ENCODE measurements at regions not wholly inside any gene's neighbourhood (a gene's known extent, or its start where the extent isn't known, plus 50 kb on each side); places are given as distances from the start of the nearest gene placed in this dataset.
"Not testable (repeated sequence)": the region's sequence is repeated elsewhere in the genome, so short reads cannot be mapped to it uniquely, and the experiment has no call there.

DNA sequence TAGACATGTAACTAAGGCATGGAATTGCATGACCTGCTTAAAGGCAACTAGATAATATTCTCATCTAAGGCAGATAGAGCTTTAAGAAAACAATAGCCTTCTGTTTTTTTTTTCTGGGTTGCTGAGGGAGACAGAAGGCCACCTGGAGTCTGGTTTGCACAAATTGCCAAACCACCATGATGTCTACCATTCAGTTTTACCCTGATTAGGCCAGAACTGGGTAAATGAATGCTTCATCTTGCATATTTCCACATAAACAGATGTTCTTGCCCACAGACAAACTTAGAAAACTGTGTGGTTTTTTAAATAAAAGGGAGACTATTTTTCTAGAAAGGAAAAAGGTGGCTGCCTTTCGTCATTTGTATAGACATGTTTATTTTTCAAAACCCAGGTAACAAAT lies 278.7 kb upstream of the PRICKLE1 start:
- H3F3A ChIP-seq (ENCODE audit: insufficient read depth, low read length, poor library complexity, severe bottlenecking), result no peaks in the 10 kb centered on the region
- no peaks in the 10 kb centered on the region for H3K79me2 ChIP-seq (replicated peaks; ENCODE audit: insufficient read depth, low read length)
- H3K4me2 ChIP-seq (ENCODE audit: low read length), result no peak overlapping the region
- TF ChIP-seq MXI1 (conservative IDR thresholded peaks at IDR 0.05; ENCODE audit: poor library complexity, severe bottlenecking) (no peak), POLR2AphosphoS5 (IDR thresholded peaks at IDR 0.05) (no peak), EZH2 (IDR thresholded peaks at IDR 0.05; ENCODE audit: borderline replicate concordance, insufficient read depth, low read length, poor library complexity, severe bottlenecking) (no peak), SMC3 (conservative IDR thresholded peaks at IDR 0.05; ENCODE audit: poor library complexity) (no peak), EP300 (conservative IDR thresholded peaks at IDR 0.05; ENCODE audit: poor library complexity, severe bottlenecking) (no peak), RAD21 (conservative IDR thresholded peaks at IDR 0.05) (no peak)
- TF ChIP-seq, protein P1, sequence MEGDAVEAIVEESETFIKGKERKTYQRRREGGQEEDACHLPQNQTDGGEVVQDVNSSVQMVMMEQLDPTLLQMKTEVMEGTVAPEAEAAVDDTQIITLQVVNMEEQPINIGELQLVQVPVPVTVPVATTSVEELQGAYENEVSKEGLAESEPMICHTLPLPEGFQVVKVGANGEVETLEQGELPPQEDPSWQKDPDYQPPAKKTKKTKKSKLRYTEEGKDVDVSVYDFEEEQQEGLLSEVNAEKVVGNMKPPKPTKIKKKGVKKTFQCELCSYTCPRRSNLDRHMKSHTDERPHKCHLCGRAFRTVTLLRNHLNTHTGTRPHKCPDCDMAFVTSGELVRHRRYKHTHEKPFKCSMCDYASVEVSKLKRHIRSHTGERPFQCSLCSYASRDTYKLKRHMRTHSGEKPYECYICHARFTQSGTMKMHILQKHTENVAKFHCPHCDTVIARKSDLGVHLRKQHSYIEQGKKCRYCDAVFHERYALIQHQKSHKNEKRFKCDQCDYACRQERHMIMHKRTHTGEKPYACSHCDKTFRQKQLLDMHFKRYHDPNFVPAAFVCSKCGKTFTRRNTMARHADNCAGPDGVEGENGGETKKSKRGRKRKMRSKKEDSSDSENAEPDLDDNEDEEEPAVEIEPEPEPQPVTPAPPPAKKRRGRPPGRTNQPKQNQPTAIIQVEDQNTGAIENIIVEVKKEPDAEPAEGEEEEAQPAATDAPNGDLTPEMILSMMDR (IDR thresholded peaks at IDR 0.05; ENCODE audit: poor library complexity, severe bottlenecking), result no peak
- TF ChIP-seq, protein P2, sequence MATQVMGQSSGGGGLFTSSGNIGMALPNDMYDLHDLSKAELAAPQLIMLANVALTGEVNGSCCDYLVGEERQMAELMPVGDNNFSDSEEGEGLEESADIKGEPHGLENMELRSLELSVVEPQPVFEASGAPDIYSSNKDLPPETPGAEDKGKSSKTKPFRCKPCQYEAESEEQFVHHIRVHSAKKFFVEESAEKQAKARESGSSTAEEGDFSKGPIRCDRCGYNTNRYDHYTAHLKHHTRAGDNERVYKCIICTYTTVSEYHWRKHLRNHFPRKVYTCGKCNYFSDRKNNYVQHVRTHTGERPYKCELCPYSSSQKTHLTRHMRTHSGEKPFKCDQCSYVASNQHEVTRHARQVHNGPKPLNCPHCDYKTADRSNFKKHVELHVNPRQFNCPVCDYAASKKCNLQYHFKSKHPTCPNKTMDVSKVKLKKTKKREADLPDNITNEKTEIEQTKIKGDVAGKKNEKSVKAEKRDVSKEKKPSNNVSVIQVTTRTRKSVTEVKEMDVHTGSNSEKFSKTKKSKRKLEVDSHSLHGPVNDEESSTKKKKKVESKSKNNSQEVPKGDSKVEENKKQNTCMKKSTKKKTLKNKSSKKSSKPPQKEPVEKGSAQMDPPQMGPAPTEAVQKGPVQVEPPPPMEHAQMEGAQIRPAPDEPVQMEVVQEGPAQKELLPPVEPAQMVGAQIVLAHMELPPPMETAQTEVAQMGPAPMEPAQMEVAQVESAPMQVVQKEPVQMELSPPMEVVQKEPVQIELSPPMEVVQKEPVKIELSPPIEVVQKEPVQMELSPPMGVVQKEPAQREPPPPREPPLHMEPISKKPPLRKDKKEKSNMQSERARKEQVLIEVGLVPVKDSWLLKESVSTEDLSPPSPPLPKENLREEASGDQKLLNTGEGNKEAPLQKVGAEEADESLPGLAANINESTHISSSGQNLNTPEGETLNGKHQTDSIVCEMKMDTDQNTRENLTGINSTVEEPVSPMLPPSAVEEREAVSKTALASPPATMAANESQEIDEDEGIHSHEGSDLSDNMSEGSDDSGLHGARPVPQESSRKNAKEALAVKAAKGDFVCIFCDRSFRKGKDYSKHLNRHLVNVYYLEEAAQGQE (IDR thresholded peaks at IDR 0.05; ENCODE audit: borderline replicate concordance), result no peak
- no peak overlapping the region for H3K4me3 ChIP-seq (ENCODE audit: low read length)
- no peaks in the 10 kb centered on the region for H4K20me1 ChIP-seq (ENCODE audit: insufficient read depth)
- no peak overlapping the region for H2AFZ ChIP-seq (ENCODE audit: low read depth, low read length)
- no peaks in the 10 kb centered on the region for H3K9me2 ChIP-seq (ENCODE audit: insufficient read depth, low read length)
- H3K9me3 ChIP-seq (ENCODE audit: low read length), result no peaks in the 10 kb centered on the region
- H3K27ac ChIP-seq (ENCODE audit: low read length), result no peak overlapping the region
- H3K27me3 ChIP-seq (ENCODE audit: insufficient read depth, low read depth, low read length), result no peaks in the 10 kb centered on the region
- no peak overlapping the region for H3K9ac ChIP-seq (ENCODE audit: low read length)
- no peaks in the 10 kb centered on the region for H3K36me3 ChIP-seq (ENCODE audit: insufficient read depth, low read length)

DNA sequence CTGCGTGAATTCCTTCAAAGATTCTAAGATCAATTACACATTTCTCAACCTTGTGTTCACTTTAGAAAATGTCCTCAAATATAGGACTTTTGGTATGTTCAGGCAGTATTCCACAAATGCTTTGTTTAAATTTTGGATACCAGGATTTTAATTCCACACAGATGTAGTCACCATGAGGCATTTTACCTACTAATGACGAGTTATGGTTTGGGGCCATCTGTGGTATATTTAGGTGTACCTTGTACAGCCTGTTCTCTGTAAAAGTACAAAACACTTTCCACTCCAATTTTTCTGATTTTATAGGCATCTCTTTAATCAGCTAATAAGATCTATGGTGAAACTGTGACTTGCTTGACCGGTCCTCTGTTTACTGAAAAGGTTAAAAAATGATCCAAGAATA lies 275.7 kb upstream of the PRICKLE1 start:
- Histone ChIP-seq H3F3A (ENCODE audit: insufficient read depth, low read length, poor library complexity, severe bottlenecking) (no peaks in the 10 kb centered on the region), H4K20me1 (ENCODE audit: insufficient read depth) (no peaks in the 10 kb centered on the region), H3K9me3 (ENCODE audit: low read length) (no peaks in the 10 kb centered on the region), H3K9me2 (ENCODE audit: insufficient read depth, low read length) (no peaks in the 10 kb centered on the region), H3K27me3 (ENCODE audit: insufficient read depth, low read depth, low read length) (no peaks in the 10 kb centered on the region), H3K79me2 (replicated peaks; ENCODE audit: insufficient read depth, low read length) (no peaks in the 10 kb centered on the region), H3K4me3 (ENCODE audit: low read length) (no peak overlapping the region), H3K36me3 (ENCODE audit: insufficient read depth, low read length) (no peaks in the 10 kb centered on the region), H3K9ac (ENCODE audit: low read length) (no peak overlapping the region), H3K4me2 (ENCODE audit: low read length) (no peak overlapping the region), H2AFZ (ENCODE audit: low read depth, low read length) (no peak overlapping the region), H3K27ac (ENCODE audit: low read length) (no peak overlapping the region)
- no peak for TF ChIP-seq EP300 (conservative IDR thresholded peaks at IDR 0.05; ENCODE audit: poor library complexity, severe bottlenecking)
- no peak for TF ChIP-seq RAD21 (conservative IDR thresholded peaks at IDR 0.05)
- TF ChIP-seq EZH2 (IDR thresholded peaks at IDR 0.05; ENCODE audit: borderline replicate concordance, insufficient read depth, low read length, poor library complexity, severe bottlenecking), result no peak
- TF ChIP-seq TAF1 (IDR thresholded peaks at IDR 0.05; ENCODE audit: low read depth), result no peak

DNA sequence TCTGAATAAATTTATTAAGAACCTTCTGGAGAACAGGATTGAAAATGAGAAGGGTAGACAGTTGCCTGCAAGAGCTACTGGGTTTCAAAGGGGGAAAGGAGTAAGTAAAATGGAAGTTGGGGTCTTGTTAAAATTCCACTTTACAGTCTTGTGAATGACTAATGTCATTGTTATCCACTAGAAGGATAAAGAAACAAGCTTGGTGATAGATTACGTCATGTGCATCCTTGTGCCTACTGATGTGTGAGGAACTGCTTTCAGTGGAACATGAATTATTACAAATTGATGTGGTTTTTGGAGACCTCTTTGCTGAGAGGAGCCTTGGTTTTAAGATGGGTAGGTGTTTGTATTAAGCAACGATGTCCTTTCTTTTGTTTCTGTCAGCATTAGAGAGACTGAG lies 272.5 kb upstream of the PRICKLE1 start:
- Histone ChIP-seq H4K20me1 (ENCODE audit: insufficient read depth) (no peaks in the 10 kb centered on the region), H2AFZ (ENCODE audit: low read depth, low read length) (no peak overlapping the region), H3K27me3 (ENCODE audit: insufficient read depth, low read depth, low read length) (no peaks in the 10 kb centered on the region), H3K4me3 (ENCODE audit: low read length) (no peak overlapping the region), H3K36me3 (ENCODE audit: insufficient read depth, low read length) (no peaks in the 10 kb centered on the region), H3K79me2 (replicated peaks; ENCODE audit: insufficient read depth, low read length) (no peaks in the 10 kb centered on the region), H3K9me3 (ENCODE audit: low read length) (no peaks in the 10 kb centered on the region), H3K9me2 (ENCODE audit: insufficient read depth, low read length) (no peaks in the 10 kb centered on the region), H3F3A (ENCODE audit: insufficient read depth, low read length, poor library complexity, severe bottlenecking) (no peaks in the 10 kb centered on the region), H3K9ac (ENCODE audit: low read length) (no peak overlapping the region), H3K4me2 (ENCODE audit: low read length) (no peak overlapping the region), H3K27ac (ENCODE audit: low read length) (no peak overlapping the region)
- TF ChIP-seq SMC3 (conservative IDR thresholded peaks at IDR 0.05; ENCODE audit: poor library complexity) (no peak), TAF1 (IDR thresholded peaks at IDR 0.05; ENCODE audit: low read depth) (no peak)
- TF ChIP-seq, protein P1 (IDR thresholded peaks at IDR 0.05; ENCODE audit: poor library complexity, severe bottlenecking), result no peak

DNA sequence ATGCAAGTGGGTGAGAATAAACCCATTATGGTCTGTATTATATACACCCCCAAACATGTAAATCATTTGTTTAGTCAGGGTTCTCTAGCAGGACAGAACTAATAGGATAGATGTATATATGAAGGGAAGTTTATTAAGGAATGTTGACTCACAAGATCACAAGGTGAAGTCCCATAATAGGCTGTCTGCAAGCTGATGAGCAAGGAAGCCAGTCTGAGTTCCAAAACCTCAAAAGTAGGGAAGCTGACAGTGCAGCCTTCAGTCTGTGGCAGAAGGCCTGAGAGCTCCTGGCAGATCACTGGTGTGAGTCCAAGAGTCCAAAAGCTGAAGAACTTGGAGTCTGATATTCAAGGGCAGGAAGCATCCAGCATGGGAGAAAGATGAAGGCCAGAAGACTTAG lies 270.8 kb upstream of the PRICKLE1 start:
- not testable (repeated sequence) for H3K36me3 ChIP-seq (ENCODE audit: insufficient read depth, low read length); H2AFZ ChIP-seq (ENCODE audit: low read depth, low read length); H4K20me1 ChIP-seq (ENCODE audit: insufficient read depth); H3K9me2 ChIP-seq (ENCODE audit: insufficient read depth, low read length); H3K27me3 ChIP-seq (ENCODE audit: insufficient read depth, low read depth, low read length); H3K79me2 ChIP-seq (replicated peaks; ENCODE audit: insufficient read depth, low read length); H3K4me3 ChIP-seq (ENCODE audit: low read length); H3K9ac ChIP-seq (ENCODE audit: low read length); H3K4me2 ChIP-seq (ENCODE audit: low read length); H3K9me3 ChIP-seq (ENCODE audit: low read length); H3K27ac ChIP-seq (ENCODE audit: low read length); H3F3A ChIP-seq (ENCODE audit: insufficient read depth, low read length, poor library complexity, severe bottlenecking)
